Mucosa of descending colon (tissue), 3 donors: ENCODE measurements at regions not wholly inside any gene's neighbourhood (a gene's known extent, or its start where the extent isn't known, plus 50 kb on each side); places are given as distances from the start of the nearest gene placed in this dataset.

ENCODE experiments used
- ATAC-seq: fragments of 200-7000 bp; cut with Tn5 transposase; one replicate; pipeline ENCODE4 v1.9.1; 2020; ENCODE audit warnings: mild to moderate bottlenecking, moderate library complexity
- DNase-seq, 3 donors: peaks; one replicate each; pipeline ENCODE4 v3.0.0-alpha.2; 2020
- H3K36me3 ChIP-seq: fragments of 200-600 bp; one replicate; pipeline ENCODE4 v1.8.0; 2021; ENCODE audit warnings: low read depth, mild to moderate bottlenecking
- H3K4me1 ChIP-seq: fragments of 200-600 bp; one replicate; pipeline ENCODE4 v1.8.0; 2021; ENCODE audit warnings: low read depth, mild to moderate bottlenecking
- H3K4me3 ChIP-seq: fragments of 200-600 bp; one replicate; pipeline ENCODE4 v1.8.0; 2021; ENCODE audit warnings: mild to moderate bottlenecking
- H3K9me3 ChIP-seq: fragments of 200-600 bp; one replicate; pipeline ENCODE4 v1.8.0; 2021; ENCODE audit warnings: mild to moderate bottlenecking
- CTCF ChIP-seq: fragments of 200-600 bp; IDR thresholded peaks from one replicate; pipeline ENCODE4 v1.8.0; 2022; ENCODE audit warnings: antibody characterized with exemption, mild to moderate bottlenecking
- intact Hi-C, 2 donors: fragments of 100-400 bp; cut with DNase I in 1 of 2; cut with micrococcal nuclease in 1 of 2; formaldehyde crosslinking; loops; one replicate each; pipeline versions ENCODE4 v1.11.0 to v1.11.1; 2022; cut with DNase I, micrococcal nuclease
- donor health status: DM: no; HTN: no; CAD: no; lungs with moderate emphysema.
- donor health status: DM: no; HTN: no; CAD: no.
- donor health status: DM: no; HTN: yes; CAD: no.

GRCh38 chr2:65640793-65641103 lies 208.3 kb upstream of the SPRED2 start:
- H3K4me1 ChIP-seq = no peaks in the 10 kb centered on the region
- intact Hi-C loops = no loop called here
- no peaks in the 10 kb centered on the region for H3K36me3 ChIP-seq
- no peak for TF ChIP-seq CTCF
- no peak for DNase-seq
- no peak overlapping the region for H3K4me3 ChIP-seq
- no peaks in the 10 kb centered on the region for H3K9me3 ChIP-seq
- ATAC-seq = no peak

GRCh38 chr2:65639156-65639864 lies 206.9 kb upstream of the SPRED2 start:
- no peaks in the 10 kb centered on the region for H3K9me3 ChIP-seq
- no peak for TF ChIP-seq CTCF
- no peaks in the 10 kb centered on the region for H3K36me3 ChIP-seq
- H3K4me3 ChIP-seq = no peak overlapping the region
- no peaks in the 10 kb centered on the region for H3K4me1 ChIP-seq
- intact Hi-C loops = no loop called here
- DNase-seq (no peak), ATAC-seq (no peak)

- no peak overlapping the region for H3K4me3 ChIP-seq
- DNase-seq = no peak
- H3K9me3 ChIP-seq = no peaks in the 10 kb centered on the region
- ATAC-seq = no peak
- no peak for TF ChIP-seq CTCF
- no peaks in the 10 kb centered on the region for H3K4me1 ChIP-seq
- intact Hi-C loops = no loop called here
- no peaks in the 10 kb centered on the region for H3K36me3 ChIP-seq
These were observed 206.0 kb upstream of the SPRED2 start for GRCh38 chr2:65638443-65638842.

GRCh38 chr2:65636813-65637483 lies 204.5 kb upstream of the SPRED2 start:
- no peak for DNase-seq
- Histone ChIP-seq H3K36me3 (no peaks in the 10 kb centered on the region), H3K9me3 (no peaks in the 10 kb centered on the region), H3K4me1 (no peaks in the 10 kb centered on the region), H3K4me3 (no peak overlapping the region)
- ATAC-seq = no peak
- TF ChIP-seq CTCF = no peak
- intact Hi-C loops = no loop called here

- TF ChIP-seq CTCF = no peak
- no peaks in the 10 kb centered on the region for H3K36me3 ChIP-seq
- no peak for ATAC-seq
- no peak overlapping the region for H3K4me3 ChIP-seq
- H3K9me3 ChIP-seq = no peaks in the 10 kb centered on the region
- H3K4me1 ChIP-seq = no peaks in the 10 kb centered on the region
- no peak for DNase-seq
- intact Hi-C loops = no loop called here
These were observed 203.6 kb upstream of the SPRED2 start for GRCh38 chr2:65636024-65636423.
